Loucy (cell line): ENCODE measurements at regions not wholly inside any gene's neighbourhood (a gene's known extent, or its start where the extent isn't known, plus 50 kb on each side); places are given as distances from the start of the nearest gene placed in this dataset.

Experiments
- H2AFZ ChIP-seq: fragments of 200-600 bp; sonication (generic); 2 replicates; pipeline ENCODE4 v1.6.0; 2016; ENCODE audit warnings: antibody characterized with exemption, mild to moderate bottlenecking, low read length, moderate library complexity
- H3F3A ChIP-seq: fragments of 200-600 bp; 2 replicates; pipeline ENCODE4 v1.6.0; 2016; ENCODE audit warnings: antibody characterized with exemption, low read depth, mild to moderate bottlenecking
- H3K27me3 ChIP-seq: fragments of 200-600 bp; sonication (generic); 2 replicates; pipeline ENCODE4 v1.6.1; 2014; ENCODE audit warnings: low read length, mild to moderate bottlenecking; ENCODE audit not compliant: insufficient read depth, poor library complexity, severe bottlenecking
- H3K36me3 ChIP-seq: fragments of 200-600 bp; sonication (generic); 2 replicates; pipeline ENCODE4 v1.6.1; 2016; ENCODE audit warnings: low read length; ENCODE audit not compliant: insufficient read depth
- H3K4me1 ChIP-seq: fragments of 200-600 bp; sonication (generic); 2 replicates; pipeline ENCODE4 v1.5.1; 2014; ENCODE audit warnings: low read length, mild to moderate bottlenecking; ENCODE audit not compliant: insufficient read depth, poor library complexity, severe bottlenecking
- H3K4me2 ChIP-seq: fragments of 200-600 bp; sonication (generic); 2 replicates; pipeline ENCODE4 v1.6.0; 2014; ENCODE audit warnings: antibody characterized with exemption, low read length, low read depth, mild to moderate bottlenecking; ENCODE audit not compliant: poor library complexity, severe bottlenecking
- H3K4me3 ChIP-seq: fragments of 200-600 bp; sonication (generic); 2 replicates; pipeline ENCODE4 v1.5.1; 2014; ENCODE audit warnings: low read length, mild to moderate bottlenecking, mixed read lengths; ENCODE audit not compliant: poor library complexity, severe bottlenecking
- H3K79me2 ChIP-seq: fragments of 200-600 bp; sonication (generic); 2 replicates; pipeline ENCODE4 v1.6.1; 2014; ENCODE audit warnings: low read length; ENCODE audit not compliant: insufficient read depth
- H3K9ac ChIP-seq: fragments of 200-600 bp; sonication (generic); 2 replicates; pipeline ENCODE4 v1.6.0; 2014; ENCODE audit warnings: mild to moderate bottlenecking, low read depth, low read length, moderate library complexity; ENCODE audit not compliant: poor library complexity, severe bottlenecking
- H3K9me2 ChIP-seq: fragments of 200-600 bp; sonication (generic); replicated peaks from 2 replicates; pipeline ENCODE4 v1.6.1; 2016; ENCODE audit warnings: low read depth, low read length, mixed read lengths
- H3K9me3 ChIP-seq: fragments of 200-600 bp; sonication (generic); 2 replicates; pipeline ENCODE4 v1.6.1; 2014; ENCODE audit warnings: mild to moderate bottlenecking, antibody characterized with exemption, low read length, low read depth; ENCODE audit not compliant: insufficient read depth
- H4K20me1 ChIP-seq: fragments of 200-600 bp; sonication (generic); 2 replicates; pipeline ENCODE4 v1.6.0; 2014; ENCODE audit warnings: antibody characterized with exemption, low read length, mild to moderate bottlenecking; ENCODE audit not compliant: insufficient read depth, poor library complexity, severe bottlenecking
- CTCF ChIP-seq: fragments of 200-600 bp; sonication (generic); conservative IDR thresholded peaks from 2 replicates; pipeline ENCODE4 v1.5.1; 2014; ENCODE audit warnings: mild to moderate bottlenecking, antibody characterized with exemption, low read length
- EZH2phosphoT487 ChIP-seq: fragments of 200-600 bp; IDR thresholded peaks from 2 replicates; pipeline ENCODE4 v1.6.1; 2018; ENCODE audit warnings: antibody characterized with exemption, mild to moderate bottlenecking, moderate library complexity, borderline replicate concordance

- H3K4me3 ChIP-seq: no peak overlapping the region
- H3K9me2 ChIP-seq: no peaks in the 10 kb centered on the region
- H3K4me2 ChIP-seq: no peak overlapping the region
- no peaks in the 10 kb centered on the region for H3K79me2 ChIP-seq
- H4K20me1 ChIP-seq: no peaks in the 10 kb centered on the region
- no peaks in the 10 kb centered on the region for H3K4me1 ChIP-seq
- no peaks in the 10 kb centered on the region for H3K27me3 ChIP-seq
- H3F3A ChIP-seq: no peaks in the 10 kb centered on the region
- TF ChIP-seq EZH2phosphoT487 (no peak), CTCF (no peak)
- H3K9ac ChIP-seq: no peak overlapping the region
- no peaks in the 10 kb centered on the region for H3K36me3 ChIP-seq
- H3K9me3 ChIP-seq: no peaks in the 10 kb centered on the region
- H2AFZ ChIP-seq: no peak overlapping the region
Observed at GRCh38 chr3:24707936-24708335, 213.3 kb upstream of the THRB start.

DNA sequence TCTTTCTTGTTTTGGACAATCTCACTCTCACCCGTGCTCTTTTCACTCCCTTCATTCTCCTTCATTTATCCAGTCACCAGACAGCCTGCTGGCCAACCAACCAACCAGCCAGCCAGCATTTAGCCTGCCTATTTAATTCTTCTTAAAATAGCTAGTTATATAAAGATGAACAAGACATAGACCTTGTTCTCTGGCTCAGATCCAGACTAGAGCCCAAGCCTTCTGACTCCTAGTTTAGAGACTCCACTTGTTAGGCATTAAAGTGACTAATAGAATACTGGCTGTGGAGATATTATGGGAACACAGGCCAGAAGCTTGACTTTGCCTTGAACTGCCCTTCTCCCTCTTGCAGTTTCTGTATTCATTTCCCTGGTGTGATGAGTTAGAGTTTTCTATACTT lies 215.3 kb upstream of the THRB start:
- H3K4me3 ChIP-seq: no peak overlapping the region
- TF ChIP-seq CTCF (no peak), EZH2phosphoT487 (no peak)

DNA sequence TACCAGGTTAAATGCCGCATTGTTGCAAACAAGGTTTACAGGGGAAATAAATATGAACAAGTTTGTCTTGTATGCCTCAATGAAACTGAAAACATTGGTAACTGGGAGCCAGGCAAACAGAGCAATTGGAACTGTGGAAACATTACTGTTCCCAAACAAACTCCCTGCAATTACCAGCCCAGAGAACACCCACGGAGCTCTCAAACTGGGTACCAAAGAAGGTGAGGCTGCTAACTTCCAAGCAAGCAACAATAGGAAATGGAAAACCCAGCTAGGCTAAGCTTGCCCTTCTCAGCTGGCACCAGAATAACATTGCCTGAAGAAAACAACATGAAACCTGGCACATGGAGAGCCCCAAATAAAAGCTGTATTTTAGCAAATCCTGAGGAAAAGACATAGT lies 218.9 kb upstream of the THRB start:
- no peak overlapping the region for H3K9ac ChIP-seq
- TF ChIP-seq CTCF: no peak
- no peak for TF ChIP-seq EZH2phosphoT487
- no peak overlapping the region for H2AFZ ChIP-seq
- no peak overlapping the region for H3K4me3 ChIP-seq
- H4K20me1 ChIP-seq: no peaks in the 10 kb centered on the region
- no peaks in the 10 kb centered on the region for H3K79me2 ChIP-seq
- H3K9me2 ChIP-seq: no peaks in the 10 kb centered on the region
- no peak overlapping the region for H3K4me2 ChIP-seq
- H3K9me3 ChIP-seq: no peaks in the 10 kb centered on the region
- H3K4me1 ChIP-seq: no peaks in the 10 kb centered on the region
- no peaks in the 10 kb centered on the region for H3K36me3 ChIP-seq
- H3K27me3 ChIP-seq: no peaks in the 10 kb centered on the region
- H3F3A ChIP-seq: no peaks in the 10 kb centered on the region

More for the DNA sequence above, 215.3 kb upstream of the THRB start:
- Histone ChIP-seq H3K9me2 (no peaks in the 10 kb centered on the region), H3K79me2 (no peaks in the 10 kb centered on the region), H3F3A (no peaks in the 10 kb centered on the region), H3K4me2 (no peak overlapping the region), H3K4me1 (no peaks in the 10 kb centered on the region), H2AFZ (no peak overlapping the region), H3K9ac (no peak overlapping the region), H3K9me3 (no peaks in the 10 kb centered on the region), H4K20me1 (no peaks in the 10 kb centered on the region), H3K27me3 (no peaks in the 10 kb centered on the region), H3K36me3 (no peaks in the 10 kb centered on the region)
